Trophoblast cell (in vitro differentiated cells and primary cell): ENCODE measurements at regions not wholly inside any gene's neighbourhood (a gene's known extent, or its start where the extent isn't known, plus 50 kb on each side); places are given as distances from the start of the nearest gene placed in this dataset.

ENCODE experiments used
- DNase-seq, 2 donors: peaks; one replicate each; pipeline ENCODE4 v3.0.0-alpha.2; 2016
- H2AFZ ChIP-seq: 2 replicates; pipeline ENCODE4 v1.6.1; 2013; ENCODE audit warnings: low read length, moderate library complexity, mild to moderate bottlenecking; ENCODE audit not compliant: insufficient read depth, poor library complexity
- H2AK5ac ChIP-seq: 2 replicates; pipeline ENCODE4 v1.6.1; 2013; ENCODE audit warnings: mild to moderate bottlenecking, low read length
- H2BK120ac ChIP-seq: 2 replicates; pipeline ENCODE4 v1.6.1; 2013; ENCODE audit warnings: low read length, mild to moderate bottlenecking, moderate library complexity; ENCODE audit not compliant: insufficient read depth, poor library complexity
- H2BK12ac ChIP-seq: 2 replicates; pipeline ENCODE4 v1.6.1; 2013; ENCODE audit warnings: mild to moderate bottlenecking, low read length, moderate library complexity
- H2BK5ac ChIP-seq: 2 replicates; pipeline ENCODE4 v1.6.1; 2013; ENCODE audit warnings: low read length, low read depth, moderate library complexity, mild to moderate bottlenecking; ENCODE audit not compliant: poor library complexity
- H3K14ac ChIP-seq: 2 replicates; pipeline ENCODE4 v1.6.1; 2013; ENCODE audit warnings: mild to moderate bottlenecking, low read length
- H3K18ac ChIP-seq: 2 replicates; pipeline ENCODE4 v1.6.1; 2013; ENCODE audit warnings: mild to moderate bottlenecking, low read length
- H3K23ac ChIP-seq: 2 replicates; pipeline ENCODE4 v1.6.1; 2013; ENCODE audit warnings: low read length
- H3K27ac ChIP-seq: 2 replicates; pipeline ENCODE4 v1.5.1; 2013; ENCODE audit warnings: low read depth, mild to moderate bottlenecking, inconsistent platforms, low read length, moderate library complexity
- H3K27me3 ChIP-seq: 2 replicates; pipeline ENCODE4 v1.6.1; 2013; ENCODE audit warnings: inconsistent platforms, mild to moderate bottlenecking, low read length, moderate library complexity; ENCODE audit not compliant: insufficient read depth
- H3K36me3 ChIP-seq, 2 experiments: 1 replicate in 1 of 2; 2 replicates in 1 of 2; pipeline ENCODE4 v1.6.1; 2013; ENCODE audit warnings: low read length in 2 of 2, mild to moderate bottlenecking in 2 of 2, moderate library complexity in 1 of 2; ENCODE audit not compliant: insufficient read depth in 2 of 2, control insufficient read depth in 1 of 2
- H3K4ac ChIP-seq: 2 replicates; pipeline ENCODE4 v1.6.1; 2013; ENCODE audit warnings: low read depth, mild to moderate bottlenecking, low read length, moderate library complexity
- H3K4me1 ChIP-seq, 2 experiments: 1 replicate in 1 of 2; 2 replicates in 1 of 2; pipeline ENCODE4 v1.6.1; 2013; ENCODE audit warnings: low read length in 2 of 2, mild to moderate bottlenecking in 2 of 2, moderate library complexity in 1 of 2; ENCODE audit not compliant: insufficient read depth in 2 of 2, control insufficient read depth in 1 of 2
- H3K4me2 ChIP-seq: 2 replicates; pipeline ENCODE4 v1.6.1; 2013; ENCODE audit warnings: inconsistent platforms, mild to moderate bottlenecking, low read length, moderate library complexity
- H3K4me3 ChIP-seq: 2 replicates; pipeline ENCODE4 v1.5.1; 2013; ENCODE audit warnings: mild to moderate bottlenecking, low read depth, low read length, inconsistent platforms
- H3K79me1 ChIP-seq: one replicate; pipeline ENCODE4 v1.6.1; 2013; ENCODE audit warnings: low read length
- H3K79me2 ChIP-seq: 2 replicates; pipeline ENCODE4 v1.6.1; 2013; ENCODE audit warnings: low read length, mild to moderate bottlenecking; ENCODE audit not compliant: control insufficient read depth, insufficient read depth, poor library complexity
- H3K9ac ChIP-seq: 2 replicates; pipeline ENCODE4 v1.6.1; 2013; ENCODE audit warnings: mild to moderate bottlenecking, low read length
- H3K9me3 ChIP-seq: 2 replicates; pipeline ENCODE4 v1.6.1; 2013; ENCODE audit warnings: low read depth, mild to moderate bottlenecking, control low read depth, inconsistent platforms, low read length; ENCODE audit not compliant: insufficient read depth
- H4K12ac ChIP-seq: 2 replicates; pipeline ENCODE4 v1.6.1; 2013; ENCODE audit warnings: low read depth, mild to moderate bottlenecking, low read length, moderate library complexity
- H4K8ac ChIP-seq: 2 replicates; pipeline ENCODE4 v1.6.1; 2013; ENCODE audit warnings: low read depth, mild to moderate bottlenecking, low read length, moderate library complexity
- H4K91ac ChIP-seq: one replicate; pipeline ENCODE4 v1.6.1; 2013; ENCODE audit warnings: low read depth, mild to moderate bottlenecking, low read length, moderate library complexity
- WGBS: extraction: QIAGEN DNeasy Blood & Tissue Kit; methylation state at CpG from one replicate; pipeline ENCODE4 v1.1.7; 2013; ENCODE audit warnings: missing lambda C conversion rate; ENCODE audit not compliant: insufficient read length, insufficient coverage; ENCODE audit errors: extremely low coverage; 5-methylcytosine and 5-hydroxymethylcytosine counted together

GRCh38 chr9:121556580-121556979 lies 56.9 kb upstream of the GGTA1 start:
- Histone ChIP-seq H4K8ac (no peak overlapping the region), H2BK12ac (no peak overlapping the region), H3K79me1 (no peaks in the 10 kb centered on the region), H3K9me3 (peaks cover 1% of the 10 kb centered on the region), H3K4me1 (peaks cover 6 to 9% of the 10 kb centered on the region in 2 experiments), H4K12ac (no peak overlapping the region), H3K36me3 (no peaks in the 10 kb centered on the region), H2AFZ (no peak overlapping the region), H3K27me3 (no peaks in the 10 kb centered on the region), H3K23ac (no peak overlapping the region), H3K79me2 (no peaks in the 10 kb centered on the region), H2AK5ac (no peak overlapping the region), H3K18ac (no peak overlapping the region), H3K27ac (no peak overlapping the region), H3K4me3 (no peak overlapping the region), H3K4me2 (no peak overlapping the region), H3K4ac (no peak overlapping the region), H3K9ac (no peak overlapping the region), H3K14ac (no peak overlapping the region), H2BK5ac (no peak overlapping the region), H4K91ac (no peak overlapping the region), H2BK120ac (no peak overlapping the region)
- DNase-seq = peak in 1 of 2 donors; percentile 30
- WGBS = no CpG with 5 or more reads among the region's 5 CpGs

DNA sequence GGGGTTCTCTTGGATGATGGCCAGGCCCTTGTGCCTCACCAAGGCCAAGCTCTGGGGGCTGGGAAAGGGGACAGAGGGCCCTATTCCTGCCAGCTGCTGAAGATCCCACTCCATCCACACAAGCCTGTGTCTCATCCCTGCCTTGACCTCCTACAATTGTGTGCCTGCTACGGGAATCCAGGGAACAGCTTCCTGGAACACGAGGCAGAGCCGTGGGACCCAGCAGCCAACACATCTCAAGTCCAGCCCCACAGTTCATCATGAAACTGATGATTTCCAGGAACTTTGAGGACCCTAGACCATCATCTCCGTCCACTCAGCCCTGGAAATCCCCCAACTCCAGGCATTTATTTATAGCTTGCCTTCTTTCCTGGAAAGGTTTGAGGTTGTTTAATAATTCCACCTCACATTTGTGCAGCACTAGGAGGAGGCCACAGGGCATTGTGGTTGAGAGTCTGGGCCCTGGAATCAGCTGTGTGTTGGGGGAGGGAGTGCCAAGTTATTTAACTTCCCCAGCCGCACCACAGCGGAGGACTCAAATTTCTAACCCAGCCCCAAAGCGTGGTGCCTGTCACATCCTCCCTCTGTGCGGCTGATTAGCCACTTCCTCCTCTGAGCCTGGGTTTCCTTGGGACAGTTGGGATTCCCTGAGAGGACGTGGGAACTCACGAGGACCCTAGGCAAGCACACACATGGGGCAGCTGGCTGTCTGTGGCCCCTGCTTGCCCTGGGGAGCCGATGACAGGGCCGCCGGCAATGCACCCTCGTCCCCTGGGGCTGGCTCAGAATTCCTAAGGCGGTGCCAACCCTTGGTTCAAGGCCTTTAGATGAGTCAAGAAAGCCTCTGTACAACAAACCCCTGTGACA lies 58.2 kb upstream of the GGTA1 start:
- peak overlapping the region; percentile 58 for H3K14ac ChIP-seq
- no peaks in the 10 kb centered on the region for H3K36me3 ChIP-seq
- H3K4me1 ChIP-seq = peaks cover 6 to 9% of the 10 kb centered on the region in 2 experiments
- peak overlapping the region; percentile 72 for H4K91ac ChIP-seq
- H3K18ac ChIP-seq = peak overlapping the region; percentile 25
- no CpG with 5 or more reads among the region's 15 CpGs for WGBS
- DNase-seq = peak; percentile 46 to 61
- H3K23ac ChIP-seq = no peak overlapping the region
- no peaks in the 10 kb centered on the region for H3K79me1 ChIP-seq
- no peak overlapping the region for H3K4me2 ChIP-seq
- no peak overlapping the region for H2BK12ac ChIP-seq
- no peak overlapping the region for H3K27ac ChIP-seq
- H2AFZ ChIP-seq = no peak overlapping the region
- peak overlapping the region; percentile 30 for H4K8ac ChIP-seq
- H3K27me3 ChIP-seq = no peaks in the 10 kb centered on the region
- H3K4me3 ChIP-seq = no peak overlapping the region
- H3K9ac ChIP-seq = no peak overlapping the region
- H4K12ac ChIP-seq = no peak overlapping the region
- peak overlapping the region; percentile 61 for H2AK5ac ChIP-seq
- no peak overlapping the region for H2BK120ac ChIP-seq
- no peaks in the 10 kb centered on the region for H3K79me2 ChIP-seq
- peaks cover 5% of the 10 kb centered on the region for H3K9me3 ChIP-seq
- H3K4ac ChIP-seq = no peak overlapping the region
- no peak overlapping the region for H2BK5ac ChIP-seq

DNA sequence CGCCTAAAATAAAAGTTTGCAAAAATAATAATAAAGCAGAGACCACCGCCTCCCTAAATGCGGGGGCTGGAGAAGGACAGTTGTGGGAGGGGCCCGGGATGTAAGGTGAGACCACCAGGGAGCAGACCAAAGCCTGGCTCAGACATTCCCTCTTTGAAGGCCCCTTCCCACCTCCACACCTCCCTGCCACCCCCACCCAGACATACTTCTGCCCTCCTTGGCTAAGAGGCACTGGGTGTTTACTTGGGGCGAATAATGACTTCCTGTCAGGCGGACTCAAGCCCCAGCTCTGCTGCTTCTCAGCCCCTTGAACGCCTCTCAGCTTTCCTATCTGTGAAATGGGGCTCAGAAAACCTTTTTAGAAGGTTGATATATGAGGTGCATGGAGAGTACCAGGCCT lies 58.8 kb upstream of the GGTA1 start:
- DNase-seq = no peak
- H3K14ac ChIP-seq = no peak overlapping the region
- H3K4me3 ChIP-seq = no peak overlapping the region
- no peaks in the 10 kb centered on the region for H3K79me2 ChIP-seq
- peaks cover 4% of the 10 kb centered on the region for H3K9me3 ChIP-seq
- H3K4me1 ChIP-seq = peaks cover 6 to 9% of the 10 kb centered on the region in 2 experiments
- H2AK5ac ChIP-seq = no peak overlapping the region
- H3K18ac ChIP-seq = no peak overlapping the region
- H3K27me3 ChIP-seq = no peaks in the 10 kb centered on the region
- no peak overlapping the region for H2BK5ac ChIP-seq
- H3K36me3 ChIP-seq = no peaks in the 10 kb centered on the region
- H2BK12ac ChIP-seq = no peak overlapping the region
- no peak overlapping the region for H3K4ac ChIP-seq
- H3K23ac ChIP-seq = no peak overlapping the region
- H3K79me1 ChIP-seq = no peaks in the 10 kb centered on the region
- no CpG with 5 or more reads among the region's 7 CpGs for WGBS
- no peak overlapping the region for H3K4me2 ChIP-seq
- no peak overlapping the region for H4K12ac ChIP-seq
- no peak overlapping the region for H4K8ac ChIP-seq
- no peak overlapping the region for H2AFZ ChIP-seq
- no peak overlapping the region for H3K27ac ChIP-seq
- H4K91ac ChIP-seq = no peak overlapping the region
- H3K9ac ChIP-seq = no peak overlapping the region
- H2BK120ac ChIP-seq = no peak overlapping the region

- H3K79me2 ChIP-seq = no peaks in the 10 kb centered on the region
- H3K4me3 ChIP-seq = no peak overlapping the region
- no peak overlapping the region for H2AK5ac ChIP-seq
- H3K9me3 ChIP-seq = peaks cover 4% of the 10 kb centered on the region
- H2BK120ac ChIP-seq = no peak overlapping the region
- H2BK5ac ChIP-seq = no peak overlapping the region
- no peak overlapping the region for H3K4ac ChIP-seq
- H3K36me3 ChIP-seq = no peaks in the 10 kb centered on the region
- no peak for DNase-seq
- no peak overlapping the region for H2BK12ac ChIP-seq
- peaks cover 6 to 9% of the 10 kb centered on the region in 2 experiments for H3K4me1 ChIP-seq
- no peak overlapping the region for H3K14ac ChIP-seq
- H4K91ac ChIP-seq = no peak overlapping the region
- H4K12ac ChIP-seq = no peak overlapping the region
- H4K8ac ChIP-seq = no peak overlapping the region
- H3K79me1 ChIP-seq = no peaks in the 10 kb centered on the region
- WGBS = no CpG with 5 or more reads among the region's 7 CpGs
- no peak overlapping the region for H3K27ac ChIP-seq
- H3K4me2 ChIP-seq = no peak overlapping the region
- no peak overlapping the region for H2AFZ ChIP-seq
- no peak overlapping the region for H3K9ac ChIP-seq
- no peak overlapping the region for H3K18ac ChIP-seq
- H3K23ac ChIP-seq = no peak overlapping the region
- H3K27me3 ChIP-seq = no peaks in the 10 kb centered on the region
Measured at GRCh38 chr9:121559183-121559582, 59.5 kb upstream of the GGTA1 start.
